ENCODE measurements at regions not wholly inside any gene's neighbourhood (a gene's known extent, or its start where the extent isn't known, plus 50 kb on each side); places are given as distances from the start of the nearest gene placed in this dataset.
"Not testable (repeated sequence)": the region's sequence is repeated elsewhere in the genome, so short reads cannot be mapped to it uniquely, and the experiment has no call there.

GRCh38 chr10:30691639-30692015, 62.1 kb upstream of the LYZL2 start:
- Histone ChIP-seq H3K4me2 (replicated peaks; ENCODE audit: extremely low read depth, low read length, poor library complexity, severe bottlenecking) (no peak overlapping the region), H3K27ac (ENCODE audit: low read depth in 1 of 2, low read length in 2 of 2) (no peak overlapping the region), H3K27me3 (ENCODE audit: control insufficient read depth in 2 of 2, insufficient read depth in 2 of 2, low read length in 2 of 2) (peaks cover 2% of the 10 kb centered on the region in 2 donors), H3K4me1 (ENCODE audit: control insufficient read depth in 1 of 2, insufficient read depth in 2 of 2, low read length in 2 of 2) (no peaks in the 10 kb centered on the region), H3K9ac (ENCODE audit: insufficient read depth, low read length, poor library complexity, severe bottlenecking) (no peak overlapping the region), H3K9me3 (replicated peaks in 1 of 2; ENCODE audit: control insufficient read depth in 1 of 2, insufficient read depth in 1 of 2, low read length in 2 of 2) (no peaks in the 10 kb centered on the region), H3K4me3 (replicated peaks in 1 of 3; ENCODE audit: low read depth in 2 of 3, low read length in 3 of 3) (no peak overlapping the region), H3K36me3 (replicated peaks in 1 of 2; ENCODE audit: control insufficient read depth in 1 of 2, insufficient read depth in 2 of 2, low read length in 2 of 2) (no peaks in the 10 kb centered on the region), H3K79me2 (ENCODE audit: insufficient read depth, low read length) (no peaks in the 10 kb centered on the region), H2AFZ (ENCODE audit: insufficient read depth, low read depth, low read length, poor library complexity, severe bottlenecking) (no peak overlapping the region), H4K20me1 (ENCODE audit: insufficient read depth, low read length) (no peaks in the 10 kb centered on the region)
- intact Hi-C loops (cut with micrococcal nuclease), result no loop called here
- TF ChIP-seq, protein P1, sequence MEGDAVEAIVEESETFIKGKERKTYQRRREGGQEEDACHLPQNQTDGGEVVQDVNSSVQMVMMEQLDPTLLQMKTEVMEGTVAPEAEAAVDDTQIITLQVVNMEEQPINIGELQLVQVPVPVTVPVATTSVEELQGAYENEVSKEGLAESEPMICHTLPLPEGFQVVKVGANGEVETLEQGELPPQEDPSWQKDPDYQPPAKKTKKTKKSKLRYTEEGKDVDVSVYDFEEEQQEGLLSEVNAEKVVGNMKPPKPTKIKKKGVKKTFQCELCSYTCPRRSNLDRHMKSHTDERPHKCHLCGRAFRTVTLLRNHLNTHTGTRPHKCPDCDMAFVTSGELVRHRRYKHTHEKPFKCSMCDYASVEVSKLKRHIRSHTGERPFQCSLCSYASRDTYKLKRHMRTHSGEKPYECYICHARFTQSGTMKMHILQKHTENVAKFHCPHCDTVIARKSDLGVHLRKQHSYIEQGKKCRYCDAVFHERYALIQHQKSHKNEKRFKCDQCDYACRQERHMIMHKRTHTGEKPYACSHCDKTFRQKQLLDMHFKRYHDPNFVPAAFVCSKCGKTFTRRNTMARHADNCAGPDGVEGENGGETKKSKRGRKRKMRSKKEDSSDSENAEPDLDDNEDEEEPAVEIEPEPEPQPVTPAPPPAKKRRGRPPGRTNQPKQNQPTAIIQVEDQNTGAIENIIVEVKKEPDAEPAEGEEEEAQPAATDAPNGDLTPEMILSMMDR (IDR thresholded peaks at IDR 0.05), result no peak
- Mint-ChIP-seq H3K27ac (no peak overlapping the region), H3K4me1 (peaks cover 2% of the 10 kb centered on the region), H3K36me3 (peaks cover 0 to 3% of the 10 kb centered on the region in 2 donors), H3K4me3 (no peak overlapping the region), H3K27me3 (ENCODE audit: low read depth in 3 of 3) (peaks cover 6 to 11% (median 10%) of the 10 kb centered on the region in 3 donors), H3K9me3 (no peaks in the 10 kb centered on the region)
- 98% methylated on average over 12 of the region's 13 CpGs for WGBS (ENCODE audit: insufficient coverage)
- DNase-seq, result no peak

- intact Hi-C loops (cut with micrococcal nuclease); H4K20me1 ChIP-seq (ENCODE audit: insufficient read depth, low read length); H3K9me3 Mint-ChIP-seq; H3K27me3 ChIP-seq (ENCODE audit: control insufficient read depth in 2 of 2, insufficient read depth in 2 of 2, low read length in 2 of 2); H3K9ac ChIP-seq (ENCODE audit: insufficient read depth, low read length, poor library complexity, severe bottlenecking); H3K4me2 ChIP-seq (replicated peaks; ENCODE audit: extremely low read depth, low read length, poor library complexity, severe bottlenecking); H3K4me1 ChIP-seq (ENCODE audit: control insufficient read depth in 1 of 2, insufficient read depth in 2 of 2, low read length in 2 of 2); H3K79me2 ChIP-seq (ENCODE audit: insufficient read depth, low read length); H3K36me3 ChIP-seq (replicated peaks in 1 of 2; ENCODE audit: control insufficient read depth in 1 of 2, insufficient read depth in 2 of 2, low read length in 2 of 2); H3K4me1 Mint-ChIP-seq; H3K4me3 ChIP-seq (replicated peaks in 1 of 3; ENCODE audit: low read depth in 2 of 3, low read length in 3 of 3); H3K9me3 ChIP-seq (replicated peaks in 1 of 2; ENCODE audit: control insufficient read depth in 1 of 2, insufficient read depth in 1 of 2, low read length in 2 of 2); H3K36me3 Mint-ChIP-seq; H3K27ac ChIP-seq (ENCODE audit: low read depth in 1 of 2, low read length in 2 of 2); H2AFZ ChIP-seq (ENCODE audit: insufficient read depth, low read depth, low read length, poor library complexity, severe bottlenecking); H3K27ac Mint-ChIP-seq; DNase-seq; H3K4me3 Mint-ChIP-seq: not testable (repeated sequence)
- WGBS (ENCODE audit: insufficient coverage), result 88% methylated on average over 21 of the region's 24 CpGs
- peaks cover 7 to 12% (median 11%) of the 10 kb centered on the region in 3 donors for H3K27me3 Mint-ChIP-seq (ENCODE audit: low read depth in 3 of 3)
Observed at GRCh38 chr10:30690948-30691638, 61.5 kb upstream of the LYZL2 start.

All from CD14-positive monocyte (primary cell).